Neural crest cell (in vitro differentiated cells): ENCODE measurements at regions not wholly inside any gene's neighbourhood (a gene's known extent, or its start where the extent isn't known, plus 50 kb on each side); places are given as distances from the start of the nearest gene placed in this dataset.
"Not testable (repeated sequence)": the region's sequence is repeated elsewhere in the genome, so short reads cannot be mapped to it uniquely, and the experiment has no call there.

Experiments used
- DNase-seq: peaks from one replicate; pipeline ENCODE4 v3.0.0; 2021; ENCODE audit warnings: low read depth, mixed read lengths, low spot score
- H3K27ac Mint-ChIP-seq: one replicate; pipeline ENCODE4 v1.8.0; 2021; ENCODE audit warnings: mild to moderate bottlenecking, mixed read lengths; ENCODE audit not compliant: unreplicated experiment
- H3K27me3 Mint-ChIP-seq: 2 replicates; pipeline ENCODE4 v1.8.0; 2021; ENCODE audit warnings: low read depth, mild to moderate bottlenecking, mixed read lengths
- H3K36me3 Mint-ChIP-seq: 2 replicates; pipeline ENCODE4 v1.8.0; 2021; ENCODE audit warnings: low read depth, mild to moderate bottlenecking, mixed read lengths
- H3K4me1 Mint-ChIP-seq: 2 replicates; pipeline ENCODE4 v1.8.0; 2021; ENCODE audit warnings: mixed read lengths
- H3K4me3 Mint-ChIP-seq: one replicate; pipeline ENCODE4 v1.8.0; 2021; ENCODE audit warnings: mild to moderate bottlenecking, mixed read lengths
- H3K9me3 Mint-ChIP-seq: 2 replicates; pipeline ENCODE4 v1.8.0; 2021; ENCODE audit warnings: mixed read lengths
- TF ChIP-seq, protein P1 (sequence below): fragments of 200-600 bp; sonication (generic); conservative IDR thresholded peaks from 2 replicates; pipeline ENCODE4 v1.5.0; 2021; ENCODE audit warnings: antibody characterized with exemption, mild to moderate bottlenecking

DNA sequence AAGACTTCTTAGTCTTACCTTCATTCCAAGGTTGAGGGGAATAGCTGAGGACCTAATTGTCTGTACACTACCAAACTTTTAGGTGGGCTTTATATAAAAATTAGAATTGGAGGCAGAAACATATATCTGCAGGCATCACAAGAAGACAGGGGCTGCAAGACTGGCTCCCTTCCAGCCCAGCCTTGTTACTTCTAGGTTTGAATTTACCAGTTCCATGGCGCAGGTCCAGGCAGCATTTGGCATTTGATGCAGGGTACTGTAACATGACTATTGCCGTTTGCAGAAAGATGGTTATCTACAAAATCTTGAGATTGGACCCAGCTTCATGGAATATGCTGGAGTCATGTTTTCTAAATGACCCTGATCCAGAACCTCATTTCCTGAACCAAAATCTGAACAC is 105.4 kb upstream of the RHOBTB1 start:
- Mint-ChIP-seq H3K4me3 (no peak overlapping the region), H3K27me3 (no peaks in the 10 kb centered on the region), H3K27ac (no peak overlapping the region), H3K4me1 (no peaks in the 10 kb centered on the region), H3K9me3 (no peaks in the 10 kb centered on the region), H3K36me3 (no peaks in the 10 kb centered on the region)
- DNase-seq = no peak
- TF ChIP-seq, protein P1, sequence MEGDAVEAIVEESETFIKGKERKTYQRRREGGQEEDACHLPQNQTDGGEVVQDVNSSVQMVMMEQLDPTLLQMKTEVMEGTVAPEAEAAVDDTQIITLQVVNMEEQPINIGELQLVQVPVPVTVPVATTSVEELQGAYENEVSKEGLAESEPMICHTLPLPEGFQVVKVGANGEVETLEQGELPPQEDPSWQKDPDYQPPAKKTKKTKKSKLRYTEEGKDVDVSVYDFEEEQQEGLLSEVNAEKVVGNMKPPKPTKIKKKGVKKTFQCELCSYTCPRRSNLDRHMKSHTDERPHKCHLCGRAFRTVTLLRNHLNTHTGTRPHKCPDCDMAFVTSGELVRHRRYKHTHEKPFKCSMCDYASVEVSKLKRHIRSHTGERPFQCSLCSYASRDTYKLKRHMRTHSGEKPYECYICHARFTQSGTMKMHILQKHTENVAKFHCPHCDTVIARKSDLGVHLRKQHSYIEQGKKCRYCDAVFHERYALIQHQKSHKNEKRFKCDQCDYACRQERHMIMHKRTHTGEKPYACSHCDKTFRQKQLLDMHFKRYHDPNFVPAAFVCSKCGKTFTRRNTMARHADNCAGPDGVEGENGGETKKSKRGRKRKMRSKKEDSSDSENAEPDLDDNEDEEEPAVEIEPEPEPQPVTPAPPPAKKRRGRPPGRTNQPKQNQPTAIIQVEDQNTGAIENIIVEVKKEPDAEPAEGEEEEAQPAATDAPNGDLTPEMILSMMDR = no peak

DNA sequence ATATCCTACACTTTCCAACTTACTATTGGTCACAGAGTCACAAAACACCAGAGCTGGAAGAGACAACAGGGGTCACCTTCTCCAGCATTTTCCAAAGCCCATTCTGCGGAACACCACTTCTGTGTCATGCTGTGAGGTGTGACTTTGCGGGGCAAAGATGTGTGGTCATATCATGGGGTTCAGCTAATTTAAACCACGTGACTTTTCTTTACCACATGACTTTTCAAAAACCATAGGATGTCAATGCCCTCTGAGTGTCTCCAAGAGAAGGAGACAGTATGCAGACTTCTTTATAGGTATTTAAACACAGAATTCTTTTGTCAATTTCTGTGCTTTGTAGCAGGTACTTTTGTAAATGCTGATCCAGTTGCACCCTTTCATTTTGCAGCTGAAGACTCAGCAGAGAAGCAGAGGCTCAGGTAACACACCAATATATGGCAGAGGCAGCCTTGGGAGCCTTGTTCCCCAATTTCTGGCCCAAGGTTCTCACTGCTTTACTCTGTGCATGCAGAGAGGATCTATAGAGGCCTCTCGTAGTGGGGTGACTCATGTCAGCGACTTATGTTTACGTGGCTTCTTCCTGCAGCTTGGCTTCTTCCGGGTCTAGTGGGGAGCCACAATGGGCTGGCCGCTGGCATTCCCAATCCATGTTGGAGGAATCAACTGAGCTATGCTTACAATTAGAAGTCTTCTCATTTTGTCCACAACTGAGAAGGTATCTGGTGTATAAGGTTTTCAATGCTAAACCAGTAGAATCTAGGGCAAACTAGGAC is 104.0 kb upstream of the RHOBTB1 start:
- TF ChIP-seq, protein P1 = no peak
- no peak for DNase-seq
- H3K4me3 Mint-ChIP-seq = no peak overlapping the region
- H3K4me1 Mint-ChIP-seq = no peaks in the 10 kb centered on the region
- H3K27me3 Mint-ChIP-seq = no peaks in the 10 kb centered on the region
- no peaks in the 10 kb centered on the region for H3K36me3 Mint-ChIP-seq
- no peaks in the 10 kb centered on the region for H3K9me3 Mint-ChIP-seq
- no peak overlapping the region for H3K27ac Mint-ChIP-seq

DNA sequence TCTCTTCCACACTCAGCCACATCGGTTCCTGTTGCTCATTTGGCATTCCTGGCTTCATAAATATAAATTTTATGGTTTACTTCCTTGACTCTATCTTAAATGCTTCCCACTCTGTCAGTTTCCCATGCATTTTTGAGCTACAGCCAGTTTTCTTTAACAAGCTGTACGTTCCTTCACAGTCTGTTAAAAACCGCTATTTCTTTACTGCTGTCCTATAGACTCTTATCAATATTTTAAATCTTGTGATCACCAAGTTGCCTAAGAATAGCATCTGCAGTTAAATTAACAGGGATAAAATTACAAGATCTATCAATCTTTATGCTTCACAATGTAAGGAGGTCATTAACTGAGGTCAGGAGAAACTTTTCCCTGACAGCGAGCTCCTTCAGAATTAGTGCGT is 103.1 kb upstream of the RHOBTB1 start:
- TF ChIP-seq, protein P1 = no peak
- DNase-seq = no peak
- Mint-ChIP-seq H3K9me3 (no peaks in the 10 kb centered on the region), H3K27ac (no peak overlapping the region), H3K4me1 (no peaks in the 10 kb centered on the region), H3K36me3 (no peaks in the 10 kb centered on the region), H3K27me3 (no peaks in the 10 kb centered on the region), H3K4me3 (no peak overlapping the region)

DNA sequence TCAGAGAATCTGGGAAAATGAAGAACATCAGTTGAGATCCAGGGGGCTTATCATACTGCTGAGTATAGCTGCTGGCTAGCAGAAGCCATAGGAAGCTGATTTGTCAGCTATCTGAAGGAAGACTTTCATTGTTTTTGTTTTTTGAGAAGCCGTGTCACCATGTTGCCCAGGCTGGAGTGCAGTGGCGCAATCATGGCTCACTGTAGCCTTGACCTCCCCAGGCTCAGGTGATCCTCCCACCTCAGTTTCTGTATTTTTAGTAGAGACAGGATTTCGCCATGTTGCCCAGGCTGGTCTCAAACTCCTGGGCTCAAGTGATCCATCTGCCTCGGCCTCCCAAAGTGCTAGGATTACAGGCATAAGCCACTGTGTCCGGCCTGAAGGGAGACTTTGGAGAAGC is 101.5 kb upstream of the RHOBTB1 start:
- H3K9me3 Mint-ChIP-seq, DNase-seq, H3K27ac Mint-ChIP-seq, H3K4me3 Mint-ChIP-seq, H3K4me1 Mint-ChIP-seq, H3K27me3 Mint-ChIP-seq, H3K36me3 Mint-ChIP-seq: not testable (repeated sequence)

DNA sequence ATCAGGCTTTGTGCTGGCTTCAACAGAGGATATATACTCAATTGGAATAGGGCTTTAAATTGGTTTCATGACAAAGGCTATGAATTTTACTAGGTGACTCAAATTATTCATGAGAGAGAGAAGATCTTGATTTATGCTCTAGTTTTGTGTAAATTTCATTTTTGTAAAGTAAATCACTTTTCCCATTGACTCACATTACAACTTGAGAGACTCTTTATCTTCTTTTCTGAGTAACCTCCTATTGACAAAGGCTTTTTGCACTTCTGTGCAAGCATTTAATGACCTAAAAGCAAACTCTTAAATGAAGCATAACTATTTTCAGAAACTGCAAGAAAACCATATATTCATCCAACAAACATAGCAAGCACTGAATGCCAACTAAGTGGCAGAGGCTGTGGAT is 98.5 kb upstream of the RHOBTB1 start:
- H3K9me3 Mint-ChIP-seq = peaks cover 5% of the 10 kb centered on the region

More for the DNA sequence above, 98.5 kb upstream of the RHOBTB1 start:
- H3K27ac Mint-ChIP-seq = no peak overlapping the region
- H3K36me3 Mint-ChIP-seq = no peaks in the 10 kb centered on the region
- H3K4me3 Mint-ChIP-seq = no peak overlapping the region
- H3K27me3 Mint-ChIP-seq = no peaks in the 10 kb centered on the region
- H3K4me1 Mint-ChIP-seq = no peaks in the 10 kb centered on the region
- DNase-seq = no peak
- TF ChIP-seq, protein P1 = no peak
